GM19351 (cell line): ENCODE measurements at regions not wholly inside any gene's neighbourhood (a gene's known extent, or its start where the extent isn't known, plus 50 kb on each side); places are given as distances from the start of the nearest gene placed in this dataset.

ENCODE experiments used
- ATAC-seq: cut with Tn5 transposase; IDR thresholded peaks from one replicate; pipeline ENCODE4 v1.9.1; 2021; ENCODE audit warnings: mild to moderate bottlenecking, moderate library complexity; ENCODE audit not compliant: unreplicated experiment

DNA sequence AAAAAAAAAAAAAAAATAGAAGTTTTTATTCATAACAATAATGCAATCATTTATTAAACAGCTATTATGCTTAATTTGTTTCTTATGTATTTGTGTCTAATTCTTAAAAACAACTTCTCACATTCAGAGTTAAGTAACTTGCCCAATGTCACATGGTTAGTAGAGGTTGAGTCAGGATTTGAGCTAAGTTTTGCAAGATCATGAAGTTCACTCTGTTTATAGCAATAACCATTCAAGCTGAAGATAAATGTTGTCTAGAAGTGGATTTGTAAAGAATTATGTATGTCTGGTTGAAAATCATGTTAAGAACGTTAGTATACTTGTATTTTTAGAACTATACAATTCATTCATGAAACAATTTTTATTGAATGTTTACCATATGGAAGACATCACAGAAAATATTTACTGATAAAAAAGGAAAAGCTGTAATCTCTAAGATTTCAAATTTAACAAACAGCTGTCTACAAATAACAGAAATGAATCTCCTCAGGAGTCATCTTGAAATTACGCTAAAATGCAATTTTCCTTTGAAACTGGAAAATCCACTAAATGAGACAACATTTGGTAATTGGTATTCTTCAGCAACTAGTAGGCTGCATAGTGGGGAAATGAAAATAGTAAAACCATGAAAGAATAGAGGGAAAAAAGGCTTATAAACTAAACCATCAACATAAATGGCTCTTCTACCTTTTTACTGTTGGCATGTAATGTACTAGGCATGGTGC lies 70.5 kb upstream of the AHR start:
- ATAC-seq = no peak

DNA sequence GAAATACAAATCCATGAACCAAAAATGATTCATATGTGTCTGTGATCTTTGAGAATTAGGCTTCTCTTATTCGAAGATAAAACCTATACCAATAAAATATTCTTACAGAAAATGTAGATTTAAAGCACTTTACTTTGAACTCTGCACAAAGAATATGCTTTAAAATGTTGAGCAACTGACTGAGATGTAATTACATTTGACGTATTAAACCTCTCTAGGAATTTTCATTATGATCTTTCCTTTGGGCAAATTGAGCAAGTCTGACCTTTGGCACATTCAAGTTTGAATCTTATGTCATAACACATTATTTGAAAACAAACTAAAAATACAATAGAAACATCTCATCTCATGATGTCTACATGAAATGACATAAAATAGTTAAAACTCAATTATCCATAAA lies 69.2 kb upstream of the AHR start:
- ATAC-seq = no peak

- no peak for ATAC-seq
Measured at GRCh38 chr7:17230099-17230807, 68.2 kb upstream of the AHR start.

DNA sequence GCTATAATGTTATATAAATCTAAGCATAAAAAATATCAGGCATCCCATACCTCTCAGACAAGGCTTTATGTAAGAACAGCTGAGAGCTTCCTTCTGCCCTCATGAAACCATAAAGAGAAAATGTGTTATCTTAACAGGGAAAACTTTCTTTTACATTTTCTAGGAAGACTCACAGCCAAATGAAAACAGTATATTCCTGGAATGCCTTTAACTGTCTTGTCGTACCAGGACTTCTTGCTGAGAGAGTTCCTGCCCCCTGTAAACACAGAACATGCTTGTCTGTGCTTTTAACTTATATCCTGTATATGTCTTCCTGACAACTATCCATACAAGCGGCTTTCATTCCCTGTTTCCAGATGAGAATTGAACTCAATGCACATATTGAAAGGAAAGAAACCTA lies 64.8 kb upstream of the AHR start:
- ATAC-seq = no peak

- peak; percentile 42 for ATAC-seq
Measured at GRCh38 chr7:17234030-17234397, 64.4 kb upstream of the AHR start.

- peak; percentile 98 for ATAC-seq
Measured at GRCh38 chr7:17234398-17235031, 63.9 kb upstream of the AHR start.

- no peak for ATAC-seq
Measured at GRCh38 chr7:17236171-17236570, 62.3 kb upstream of the AHR start.

GRCh38 chr7:17236603-17237002 lies 61.8 kb upstream of the AHR start:
- ATAC-seq = no peak

DNA sequence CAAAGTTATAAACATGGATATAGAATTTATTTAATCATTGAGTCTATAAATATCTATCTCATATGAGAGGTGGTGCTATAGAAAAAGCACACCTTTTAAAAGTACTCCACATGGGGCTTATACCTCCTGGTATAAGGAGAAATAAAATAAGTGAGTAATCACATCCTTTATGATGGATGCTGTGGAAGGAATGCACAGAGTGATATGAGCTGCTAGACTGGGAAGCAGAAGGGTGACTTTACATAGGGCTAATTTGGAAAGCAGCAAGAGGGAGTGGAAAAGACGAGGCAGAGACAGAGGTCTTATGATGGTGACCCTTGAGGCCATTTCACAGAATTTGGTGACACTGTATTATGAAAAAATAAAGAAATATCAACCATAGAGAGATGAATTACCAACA lies 59.4 kb upstream of the AHR start:
- no peak for ATAC-seq

DNA sequence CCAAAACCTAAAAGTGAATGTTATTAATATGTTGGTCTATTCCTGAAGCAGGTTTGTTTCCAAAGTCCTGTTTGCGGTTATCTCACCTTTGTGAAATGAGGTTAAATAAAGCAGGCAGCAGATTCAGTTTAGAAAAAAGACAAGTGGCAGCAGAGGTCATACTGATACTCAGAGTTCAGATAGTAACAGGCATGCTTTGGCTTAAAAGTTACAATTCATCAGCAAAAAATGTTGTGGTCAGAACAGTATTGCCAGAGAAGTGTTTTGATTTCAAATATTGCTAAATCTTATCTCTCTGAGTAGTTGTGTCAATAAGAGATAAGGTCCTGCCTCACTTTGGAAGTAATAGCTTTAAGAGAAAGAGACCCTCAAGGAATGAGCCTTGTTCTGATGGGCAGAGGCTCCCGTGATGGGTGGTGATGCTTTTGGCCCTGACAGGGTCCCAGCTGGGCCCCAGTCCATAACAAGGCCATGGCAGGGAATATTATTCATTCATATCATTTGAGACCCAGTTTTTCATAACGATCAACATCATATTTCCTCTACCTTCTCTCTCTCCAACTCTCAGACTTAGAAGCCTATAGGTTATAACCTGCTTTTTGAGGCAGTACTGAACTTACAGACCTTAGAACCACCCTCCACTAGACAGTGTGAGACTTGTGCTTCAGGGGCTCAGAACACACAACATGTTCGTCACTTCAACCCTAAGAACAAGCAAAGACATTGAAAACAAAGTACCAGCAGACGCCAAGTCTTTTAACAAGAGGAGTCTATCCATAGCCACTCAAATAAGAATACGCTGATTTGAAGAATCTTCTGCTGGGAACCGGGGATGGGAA lies 58.5 kb upstream of the AHR start:
- ATAC-seq = no peak

DNA sequence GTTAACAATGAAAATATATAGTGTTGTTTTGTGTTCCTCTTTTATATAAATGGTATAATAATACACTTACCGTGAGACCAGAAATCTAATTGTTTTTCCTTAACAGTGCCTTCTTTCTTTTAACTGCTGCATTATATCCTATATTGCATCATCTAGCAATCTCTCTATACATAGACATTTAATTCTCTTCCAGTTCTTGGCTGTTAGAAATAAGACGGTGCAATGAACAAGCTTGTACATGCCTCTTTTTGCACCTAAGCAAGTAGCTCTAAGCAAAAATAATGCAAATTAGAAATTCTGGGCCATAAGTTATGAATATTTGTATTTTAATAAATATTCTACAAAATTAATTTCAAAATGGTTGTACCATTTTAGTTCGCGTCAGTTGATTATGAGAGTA lies 55.9 kb upstream of the AHR start:
- no peak for ATAC-seq

GRCh38 chr7:17244786-17245185 lies 53.7 kb upstream of the AHR start:
- ATAC-seq = no peak

GRCh38 chr7:17247357-17247756 lies 51.1 kb upstream of the AHR start:
- no peak for ATAC-seq

- no peak for ATAC-seq
Measured at GRCh38 chr7:17248527-17248926, 49.9 kb upstream of the AHR start.
